Ascending aorta (tissue), 2 donors: ENCODE measurements at regions not wholly inside any gene's neighbourhood (a gene's known extent, or its start where the extent isn't known, plus 50 kb on each side); places are given as distances from the start of the nearest gene placed in this dataset.

Source experiments
- DNase-seq, 2 donors: peaks; one replicate each; pipeline ENCODE4 v3.0.0-alpha.2; 2019; ENCODE audit warnings: low spot score in 2 of 2
- H3K27ac ChIP-seq, 2 donors: fragments of 200-600 bp; sonication (generic); one replicate each; pipeline ENCODE4 v1.5.1; 2016 to 2017; ENCODE audit warnings: mild to moderate bottlenecking in 1 of 2
- H3K27me3 ChIP-seq: fragments of 200-600 bp; sonication (generic); one replicate; pipeline ENCODE4 v1.5.1; 2017
- H3K36me3 ChIP-seq, 2 donors: fragments of 200-600 bp; sonication (generic); one replicate each; pipeline ENCODE4 v1.5.1; 2016
- H3K4me1 ChIP-seq, 2 donors: fragments of 200-600 bp; sonication (generic); one replicate each; pipeline ENCODE4 v1.5.1; 2016 to 2017; ENCODE audit warnings: mild to moderate bottlenecking in 1 of 2
- H3K4me3 ChIP-seq, 2 donors: fragments of 200-600 bp; sonication (generic); one replicate each; pipeline ENCODE4 v1.5.1; 2016 to 2017; ENCODE audit warnings: mild to moderate bottlenecking in 1 of 2
- H3K9me3 ChIP-seq, 2 donors: fragments of 200-600 bp; sonication (generic); one replicate each; pipeline ENCODE4 v1.5.1; 2016
- intact Hi-C: fragments of 100-400 bp; cut with DNase I; formaldehyde crosslinking; loops from one replicate; pipeline ENCODE4 v1.15.1; 2023
- TF ChIP-seq, protein P1 (sequence below), 3 experiments: fragments of 200-600 bp in 2 of 3; fragments of 450-650 bp in 1 of 3; sonication (generic) in 2 of 3; IDR thresholded peaks; one replicate each; pipeline ENCODE4 v1.5.1; 2016 to 2019; ENCODE audit warnings: antibody characterized with exemption in 3 of 3, mild to moderate bottlenecking in 1 of 3, moderate library complexity in 1 of 3

DNA sequence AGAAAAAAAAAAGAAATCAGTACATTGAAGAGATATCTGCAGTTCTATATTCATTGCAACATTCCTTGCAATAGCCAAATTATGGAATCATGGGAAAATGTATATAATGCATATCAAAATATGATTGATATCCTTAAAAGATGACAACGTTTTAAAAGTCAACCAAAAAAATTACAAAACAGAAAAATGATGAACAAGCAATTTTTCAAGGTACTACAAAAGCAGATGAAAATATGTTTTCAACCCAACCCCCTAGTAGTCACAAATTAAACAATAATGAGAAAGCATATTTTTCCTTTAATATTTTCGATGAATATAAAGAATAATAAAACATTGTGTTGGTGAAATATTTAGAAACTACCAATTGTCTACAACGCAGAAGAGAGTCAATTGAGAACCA, 497.6 kb downstream of the MEI4 start:
- TF ChIP-seq, protein P1, sequence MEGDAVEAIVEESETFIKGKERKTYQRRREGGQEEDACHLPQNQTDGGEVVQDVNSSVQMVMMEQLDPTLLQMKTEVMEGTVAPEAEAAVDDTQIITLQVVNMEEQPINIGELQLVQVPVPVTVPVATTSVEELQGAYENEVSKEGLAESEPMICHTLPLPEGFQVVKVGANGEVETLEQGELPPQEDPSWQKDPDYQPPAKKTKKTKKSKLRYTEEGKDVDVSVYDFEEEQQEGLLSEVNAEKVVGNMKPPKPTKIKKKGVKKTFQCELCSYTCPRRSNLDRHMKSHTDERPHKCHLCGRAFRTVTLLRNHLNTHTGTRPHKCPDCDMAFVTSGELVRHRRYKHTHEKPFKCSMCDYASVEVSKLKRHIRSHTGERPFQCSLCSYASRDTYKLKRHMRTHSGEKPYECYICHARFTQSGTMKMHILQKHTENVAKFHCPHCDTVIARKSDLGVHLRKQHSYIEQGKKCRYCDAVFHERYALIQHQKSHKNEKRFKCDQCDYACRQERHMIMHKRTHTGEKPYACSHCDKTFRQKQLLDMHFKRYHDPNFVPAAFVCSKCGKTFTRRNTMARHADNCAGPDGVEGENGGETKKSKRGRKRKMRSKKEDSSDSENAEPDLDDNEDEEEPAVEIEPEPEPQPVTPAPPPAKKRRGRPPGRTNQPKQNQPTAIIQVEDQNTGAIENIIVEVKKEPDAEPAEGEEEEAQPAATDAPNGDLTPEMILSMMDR (IDR thresholded peaks at IDR 0.05) = no peak
- no peak overlapping the region for H3K4me3 ChIP-seq
- H3K9me3 ChIP-seq = no peaks in the 10 kb centered on the region
- no peaks in the 10 kb centered on the region for H3K4me1 ChIP-seq
- H3K27me3 ChIP-seq = no peaks in the 10 kb centered on the region
- intact Hi-C loops = no loop called here
- no peak for DNase-seq
- no peak overlapping the region for H3K27ac ChIP-seq
- no peaks in the 10 kb centered on the region for H3K36me3 ChIP-seq

GRCh38 chr6:78153976-78154375, 501.1 kb downstream of the MEI4 start:
- Histone ChIP-seq H3K36me3 (no peaks in the 10 kb centered on the region), H3K9me3 (no peaks in the 10 kb centered on the region), H3K4me3 (no peak overlapping the region), H3K4me1 (no peaks in the 10 kb centered on the region), H3K27me3 (no peaks in the 10 kb centered on the region), H3K27ac (no peak overlapping the region)
- intact Hi-C loops = no loop called here
- DNase-seq = no peak
- TF ChIP-seq, protein P1 (IDR thresholded peaks at IDR 0.05) = no peak

- DNase-seq = no peak
- intact Hi-C loops = no loop called here
- H3K27me3 ChIP-seq = no peaks in the 10 kb centered on the region
Measured at GRCh38 chr6:78157606-78158005, 504.8 kb downstream of the MEI4 start.

GRCh38 chr6:78188891-78189290, 536.1 kb downstream of the MEI4 start:
- intact Hi-C loops = no loop called here
- Histone ChIP-seq H3K4me3 (no peak overlapping the region), H3K4me1 (no peaks in the 10 kb centered on the region), H3K36me3 (no peaks in the 10 kb centered on the region), H3K9me3 (no peaks in the 10 kb centered on the region), H3K27ac (no peak overlapping the region), H3K27me3 (no peaks in the 10 kb centered on the region)
- no peak for DNase-seq
- TF ChIP-seq, protein P1 (IDR thresholded peaks at IDR 0.05) = no peak

More at GRCh38 chr6:78157606-78158005, 504.8 kb downstream of the MEI4 start:
- no peak overlapping the region for H3K27ac ChIP-seq
- no peak overlapping the region for H3K4me3 ChIP-seq
- H3K36me3 ChIP-seq = no peaks in the 10 kb centered on the region
- TF ChIP-seq, protein P1 (IDR thresholded peaks at IDR 0.05) = no peak
- H3K4me1 ChIP-seq = no peaks in the 10 kb centered on the region
- no peaks in the 10 kb centered on the region for H3K9me3 ChIP-seq

DNA sequence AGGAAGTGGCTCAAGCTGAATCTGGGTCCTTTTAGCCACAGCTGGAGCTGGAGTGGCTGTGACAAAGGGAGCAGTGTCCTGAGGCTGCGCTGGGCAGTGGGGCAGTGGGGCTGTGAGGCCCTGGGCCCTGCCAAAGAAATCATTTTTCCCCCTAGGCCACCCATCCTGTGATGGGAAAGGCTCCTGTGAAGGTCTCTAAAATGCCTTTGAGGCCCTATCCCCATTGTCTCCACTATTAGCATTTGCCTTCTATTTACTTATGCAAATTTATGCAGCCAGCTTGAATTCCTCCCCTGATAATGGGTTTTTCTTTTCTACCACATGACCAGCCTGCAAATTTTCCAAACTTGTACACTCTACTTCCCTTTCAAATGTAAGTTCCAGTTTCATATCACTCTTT, 539.2 kb downstream of the MEI4 start:
- Histone ChIP-seq H3K9me3 (no peaks in the 10 kb centered on the region), H3K4me3 (no peak overlapping the region), H3K27me3 (no peaks in the 10 kb centered on the region), H3K36me3 (no peaks in the 10 kb centered on the region), H3K27ac (no peak overlapping the region), H3K4me1 (no peaks in the 10 kb centered on the region)
- TF ChIP-seq, protein P1 (IDR thresholded peaks at IDR 0.05) = no peak
- no peak for DNase-seq
- intact Hi-C loops = no loop called here

- intact Hi-C loops = no loop called here
- Histone ChIP-seq H3K9me3 (no peaks in the 10 kb centered on the region), H3K4me1 (no peaks in the 10 kb centered on the region), H3K4me3 (no peak overlapping the region), H3K27me3 (no peaks in the 10 kb centered on the region), H3K36me3 (no peaks in the 10 kb centered on the region), H3K27ac (no peak overlapping the region)
- TF ChIP-seq, protein P1 (IDR thresholded peaks at IDR 0.05) = no peak
- no peak for DNase-seq
Measured at GRCh38 chr6:78199044-78199443, 546.2 kb downstream of the MEI4 start.
